NT2/D1 (cell line): ENCODE measurements at regions not wholly inside any gene's neighbourhood (a gene's known extent, or its start where the extent isn't known, plus 50 kb on each side); places are given as distances from the start of the nearest gene placed in this dataset.

Experiments used
- DNase-seq: peaks from one replicate; pipeline ENCODE4 v3.0.0-alpha.2; 2011; ENCODE audit warnings: low read depth, low spot score
- H3K27me3 ChIP-seq: 2 replicates; pipeline ENCODE4 v1.6.0; 2011; ENCODE audit warnings: mild to moderate bottlenecking; ENCODE audit not compliant: insufficient read length, insufficient read depth
- H3K36me3 ChIP-seq: 2 replicates; pipeline ENCODE4 v1.6.1; 2011; ENCODE audit warnings: mild to moderate bottlenecking, low read length, mixed read lengths; ENCODE audit not compliant: insufficient read depth, insufficient read length
- H3K4me1 ChIP-seq: 2 replicates; pipeline ENCODE4 v1.5.1; 2011; ENCODE audit not compliant: insufficient read depth, insufficient read length
- H3K4me3 ChIP-seq: 2 replicates; pipeline ENCODE4 v1.5.1; 2011; ENCODE audit warnings: low read depth; ENCODE audit not compliant: insufficient read length
- H3K9ac ChIP-seq: 2 replicates; pipeline ENCODE4 v1.6.0; 2011; ENCODE audit warnings: low read depth; ENCODE audit not compliant: insufficient read length
- H3K9me3 ChIP-seq: 2 replicates; pipeline ENCODE4 v1.5.1; 2011; ENCODE audit warnings: mild to moderate bottlenecking, low read length; ENCODE audit not compliant: insufficient read depth
- SUZ12 ChIP-seq: IDR thresholded peaks from 2 replicates; pipeline ENCODE4 v1.6.1; 2011; ENCODE audit not compliant: insufficient read length, insufficient read depth; ENCODE audit errors: extremely low read depth
- YY1 ChIP-seq: IDR thresholded peaks from 2 replicates; pipeline ENCODE4 v1.6.1; 2011; ENCODE audit not compliant: insufficient read length, insufficient read depth
- ZNF274 ChIP-seq: IDR thresholded peaks from 2 replicates; pipeline ENCODE4 v1.6.1; 2011; ENCODE audit warnings: mild to moderate bottlenecking, low read depth, low read length

DNA sequence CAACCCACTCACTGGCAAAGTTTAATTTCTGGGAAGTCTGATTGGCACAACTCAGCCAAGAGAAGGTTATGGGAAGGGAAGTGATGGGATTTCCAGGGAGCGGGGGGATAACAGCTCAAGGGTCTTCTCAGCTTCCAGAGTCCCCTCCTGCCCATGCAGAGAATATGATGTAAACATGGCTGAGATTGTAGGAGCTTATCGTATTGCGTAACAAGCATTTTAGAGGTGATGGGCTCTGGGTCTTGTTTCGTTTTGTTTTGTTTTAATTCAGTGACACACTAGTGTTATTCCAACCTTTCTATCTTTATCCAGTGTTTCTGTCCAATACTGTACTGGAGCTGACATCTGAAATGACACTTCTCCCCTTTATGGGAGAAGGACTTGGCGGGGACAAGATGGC is 762.1 kb upstream of the TMEM132C start:
- TF ChIP-seq YY1 (no peak), ZNF274 (no peak), SUZ12 (no peak)
- no peaks in the 10 kb centered on the region for H3K36me3 ChIP-seq
- no peaks in the 10 kb centered on the region for H3K4me1 ChIP-seq
- no peak overlapping the region for H3K9ac ChIP-seq
- H3K9me3 ChIP-seq, result no peaks in the 10 kb centered on the region
- H3K4me3 ChIP-seq, result no peak overlapping the region
- DNase-seq, result no peak
- no peaks in the 10 kb centered on the region for H3K27me3 ChIP-seq

DNA sequence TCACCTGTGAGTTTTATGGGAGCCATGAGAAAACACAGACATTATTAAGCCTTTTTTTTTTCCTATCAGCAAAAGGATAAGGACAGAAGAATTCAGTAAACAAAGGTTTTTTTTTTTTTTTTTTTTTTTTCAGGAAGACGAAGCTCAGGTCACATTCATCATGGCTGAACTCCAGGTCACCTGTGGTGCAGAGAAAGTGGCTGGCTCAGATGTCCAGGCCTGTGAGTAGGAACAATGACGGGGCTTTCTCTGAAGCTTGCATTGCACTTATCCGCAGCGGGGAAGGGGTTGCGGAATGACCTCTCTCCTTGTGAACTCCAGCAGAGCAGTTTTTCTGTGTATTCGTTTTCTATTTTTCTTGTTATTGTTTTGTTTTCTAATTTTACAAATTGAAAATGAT is 759.6 kb upstream of the TMEM132C start:
- H3K9me3 ChIP-seq, result peaks cover 5% of the 10 kb centered on the region; the same call in 1 of the 2 replicates
- H3K4me3 ChIP-seq, result no peak overlapping the region
- no peak for TF ChIP-seq SUZ12
- TF ChIP-seq YY1, result no peak
- TF ChIP-seq ZNF274, result no peak
- no peak overlapping the region for H3K9ac ChIP-seq
- no peak for DNase-seq
- no peaks in the 10 kb centered on the region for H3K36me3 ChIP-seq
- H3K4me1 ChIP-seq, result no peaks in the 10 kb centered on the region
- H3K27me3 ChIP-seq, result no peaks in the 10 kb centered on the region

DNA sequence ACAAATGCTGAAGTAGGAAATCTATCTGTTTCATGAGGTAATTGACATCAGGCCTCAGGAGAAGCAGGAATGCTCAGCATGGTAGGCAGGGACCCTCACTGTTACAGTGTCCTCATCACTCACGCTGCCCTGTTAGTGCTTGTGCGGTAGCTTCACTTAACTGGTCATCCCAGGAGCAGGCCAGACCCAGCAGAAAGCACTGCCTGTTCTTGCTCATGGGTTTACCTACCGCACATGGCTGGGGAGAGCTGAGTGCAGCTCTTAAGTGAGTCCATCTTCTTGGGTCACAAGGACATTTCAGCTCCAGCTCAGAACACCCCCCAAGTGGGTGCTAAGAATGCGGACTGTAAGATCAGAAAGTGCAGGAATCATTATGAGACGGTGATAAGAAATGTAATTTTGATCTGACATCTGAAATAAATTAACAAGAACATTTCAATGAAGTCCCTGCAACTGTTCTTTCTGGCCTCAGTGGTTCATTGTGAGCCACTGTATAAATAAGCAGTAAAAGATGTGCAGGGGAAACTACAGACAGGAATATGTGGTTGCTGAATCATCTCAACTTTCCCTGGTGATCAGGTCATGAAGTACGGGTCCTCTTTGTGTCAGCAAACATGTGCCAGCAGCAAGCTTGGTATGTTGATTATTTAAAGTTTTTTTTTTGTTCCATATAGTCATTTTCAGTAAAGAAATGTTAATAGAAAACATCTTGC is 757.7 kb upstream of the TMEM132C start:
- Histone ChIP-seq H3K9me3 (peaks cover 5% of the 10 kb centered on the region; the same call in 1 of the 2 replicates), H3K27me3 (no peaks in the 10 kb centered on the region), H3K9ac (no peak overlapping the region), H3K4me3 (no peak overlapping the region), H3K4me1 (no peaks in the 10 kb centered on the region), H3K36me3 (no peaks in the 10 kb centered on the region)
- TF ChIP-seq YY1, result no peak
- no peak for TF ChIP-seq SUZ12
- no peak for TF ChIP-seq ZNF274
- DNase-seq, result no peak

DNA sequence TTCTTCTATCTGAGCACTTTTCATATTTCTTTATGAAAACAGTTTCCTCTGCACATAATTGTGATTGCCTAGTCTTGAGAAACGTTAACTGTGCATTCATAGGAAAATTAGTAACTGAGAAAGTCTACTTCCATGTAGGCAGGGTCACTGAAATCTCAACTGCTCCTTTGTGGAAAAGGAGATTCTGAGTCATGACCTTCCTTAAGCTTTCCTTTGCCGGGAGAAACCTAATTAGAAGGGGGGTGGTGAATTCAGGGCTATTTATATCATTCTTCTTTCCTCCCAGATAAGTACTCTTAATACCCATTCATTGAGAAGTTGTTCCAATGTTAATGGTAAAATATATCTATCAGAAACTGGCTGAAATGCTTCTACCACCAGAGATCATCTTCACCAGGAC is 751.0 kb upstream of the TMEM132C start:
- DNase-seq, result no peak
- H3K4me1 ChIP-seq, result no peaks in the 10 kb centered on the region
- no peaks in the 10 kb centered on the region for H3K36me3 ChIP-seq
- no peaks in the 10 kb centered on the region for H3K9me3 ChIP-seq
- H3K27me3 ChIP-seq, result no peaks in the 10 kb centered on the region
- H3K9ac ChIP-seq, result no peak overlapping the region
- H3K4me3 ChIP-seq, result no peak overlapping the region
- no peak for TF ChIP-seq ZNF274
- no peak for TF ChIP-seq YY1
- no peak for TF ChIP-seq SUZ12

- no peaks in the 10 kb centered on the region for H3K4me1 ChIP-seq
- no peak overlapping the region for H3K9ac ChIP-seq
- no peak for TF ChIP-seq SUZ12
- DNase-seq, result no peak
- H3K9me3 ChIP-seq, result no peaks in the 10 kb centered on the region
- H3K27me3 ChIP-seq, result no peaks in the 10 kb centered on the region
- no peak overlapping the region for H3K4me3 ChIP-seq
- H3K36me3 ChIP-seq, result no peaks in the 10 kb centered on the region
Observed at GRCh38 chr12:127516467-127516866, 750.5 kb upstream of the TMEM132C start.

- Histone ChIP-seq H3K4me1 (no peaks in the 10 kb centered on the region), H3K9ac (no peak overlapping the region), H3K4me3 (no peak overlapping the region), H3K27me3 (no peaks in the 10 kb centered on the region), H3K36me3 (no peaks in the 10 kb centered on the region), H3K9me3 (no peaks in the 10 kb centered on the region)
- DNase-seq, result no peak
- TF ChIP-seq SUZ12 (no peak), ZNF274 (no peak), YY1 (no peak)
Observed at GRCh38 chr12:127519779-127520178, 747.2 kb upstream of the TMEM132C start.

- no peaks in the 10 kb centered on the region for H3K9me3 ChIP-seq
- TF ChIP-seq YY1, result no peak
- no peak for TF ChIP-seq ZNF274
- no peak for TF ChIP-seq SUZ12
- no peaks in the 10 kb centered on the region for H3K36me3 ChIP-seq
Observed at GRCh38 chr12:127526925-127527324, 740.0 kb upstream of the TMEM132C start.

GRCh38 chr12:127528551-127528950 is 738.4 kb upstream of the TMEM132C start:
- DNase-seq, result no peak
- H3K4me3 ChIP-seq, result no peak overlapping the region
- no peak for TF ChIP-seq ZNF274
- TF ChIP-seq SUZ12, result no peak
- no peak for TF ChIP-seq YY1
- no peaks in the 10 kb centered on the region for H3K36me3 ChIP-seq
- no peaks in the 10 kb centered on the region for H3K4me1 ChIP-seq
- H3K27me3 ChIP-seq, result no peaks in the 10 kb centered on the region
- no peak overlapping the region for H3K9ac ChIP-seq
- H3K9me3 ChIP-seq, result no peaks in the 10 kb centered on the region

More at GRCh38 chr12:127526925-127527324, 740.0 kb upstream of the TMEM132C start:
- H3K4me3 ChIP-seq, result no peak overlapping the region
- no peaks in the 10 kb centered on the region for H3K27me3 ChIP-seq
- DNase-seq, result no peak
- H3K4me1 ChIP-seq, result no peaks in the 10 kb centered on the region
- no peak overlapping the region for H3K9ac ChIP-seq
